ENCODE measurements at regions not wholly inside any gene's neighbourhood (a gene's known extent, or its start where the extent isn't known, plus 50 kb on each side); places are given as distances from the start of the nearest gene placed in this dataset.

DNA sequence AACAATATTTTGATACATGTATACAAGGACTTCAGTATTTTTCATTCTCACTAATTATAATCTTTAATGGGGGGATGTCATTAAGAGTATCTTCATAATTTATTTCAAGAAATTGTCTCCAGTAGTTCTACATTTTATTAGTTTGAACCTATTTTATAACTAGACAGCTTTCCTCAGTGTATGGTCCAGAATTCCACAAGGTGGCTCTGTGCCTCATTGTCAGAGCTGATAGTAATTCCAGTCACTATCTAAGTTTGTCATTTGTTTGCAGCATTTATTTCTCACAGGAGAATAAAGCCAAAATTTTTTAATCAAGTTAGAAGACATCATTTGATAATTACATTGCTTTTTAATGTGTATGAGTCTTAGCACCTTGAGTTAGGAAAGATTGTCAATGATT is 1633.0 kb upstream of the PCDH20 start:
- H3K4me3 ChIP-seq (ENCODE audit: insufficient read length, low read depth) = no peak overlapping the region
- no peak for DNase-seq (ENCODE audit: low read depth, low spot score)
- H3K27me3 ChIP-seq (ENCODE audit: insufficient read depth, insufficient read length) = no peaks in the 10 kb centered on the region

DNA sequence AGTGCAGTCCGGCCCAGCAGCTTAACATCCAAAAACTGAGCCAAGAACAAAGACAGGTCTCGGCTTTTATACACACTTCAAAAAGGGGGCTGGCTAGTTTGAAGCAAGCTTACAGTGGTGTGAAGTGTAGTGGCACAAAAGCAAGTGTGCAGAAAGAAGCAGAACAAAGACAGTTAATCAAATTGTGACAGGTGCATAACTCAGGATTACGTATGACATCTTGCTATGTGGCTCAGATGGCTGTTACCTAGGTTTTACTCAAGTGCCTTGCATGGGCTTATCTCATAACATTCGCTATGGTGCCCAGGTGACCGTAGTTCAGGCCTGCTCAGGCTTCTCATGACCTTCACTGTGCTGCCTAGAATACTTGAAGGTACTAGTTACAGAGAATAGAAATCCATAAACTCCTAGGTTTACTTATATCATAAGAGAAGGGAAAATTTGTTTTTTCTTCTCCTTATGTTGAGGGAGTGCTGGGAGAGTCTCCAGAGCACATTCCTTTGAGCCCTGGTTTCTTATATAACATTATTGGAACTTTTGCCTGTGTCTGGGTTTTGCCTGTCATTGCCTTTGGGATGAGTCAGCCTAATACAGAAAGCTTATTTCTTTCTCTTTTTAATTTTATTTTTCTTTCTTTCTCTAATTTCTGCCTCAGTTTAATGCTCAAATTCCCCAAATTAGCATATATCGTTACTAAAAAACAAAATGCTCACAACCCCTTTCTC is 1629.1 kb upstream of the PCDH20 start:
- no peak for DNase-seq (ENCODE audit: low read depth, low spot score)
- TF ChIP-seq ZNF274 (IDR thresholded peaks at IDR 0.05; ENCODE audit: low read depth, low read length) (no peak), SUZ12 (IDR thresholded peaks at IDR 0.05; ENCODE audit: extremely low read depth, insufficient read depth, insufficient read length) (no peak), YY1 (IDR thresholded peaks at IDR 0.05; ENCODE audit: insufficient read depth, insufficient read length) (no peak)
- Histone ChIP-seq H3K27me3 (ENCODE audit: insufficient read depth, insufficient read length) (no peaks in the 10 kb centered on the region), H3K9me3 (ENCODE audit: insufficient read depth, low read length) (no peaks in the 10 kb centered on the region), H3K4me3 (ENCODE audit: insufficient read length, low read depth) (no peak overlapping the region), H3K36me3 (ENCODE audit: insufficient read depth, insufficient read length, low read length) (no peaks in the 10 kb centered on the region), H3K9ac (ENCODE audit: insufficient read length, low read depth) (no peak overlapping the region), H3K4me1 (ENCODE audit: insufficient read depth, insufficient read length) (no peaks in the 10 kb centered on the region)

More for the DNA sequence above, 1633.0 kb upstream of the PCDH20 start:
- Histone ChIP-seq H3K9ac (ENCODE audit: insufficient read length, low read depth) (no peak overlapping the region), H3K36me3 (ENCODE audit: insufficient read depth, insufficient read length, low read length) (no peaks in the 10 kb centered on the region), H3K9me3 (ENCODE audit: insufficient read depth, low read length) (no peaks in the 10 kb centered on the region), H3K4me1 (ENCODE audit: insufficient read depth, insufficient read length) (no peaks in the 10 kb centered on the region)
- TF ChIP-seq SUZ12 (IDR thresholded peaks at IDR 0.05; ENCODE audit: extremely low read depth, insufficient read depth, insufficient read length) (no peak), ZNF274 (IDR thresholded peaks at IDR 0.05; ENCODE audit: low read depth, low read length) (no peak), YY1 (IDR thresholded peaks at IDR 0.05; ENCODE audit: insufficient read depth, insufficient read length) (no peak)

- DNase-seq (ENCODE audit: low read depth, low spot score) = no peak
- H3K9me3 ChIP-seq (ENCODE audit: insufficient read depth, low read length) = no peaks in the 10 kb centered on the region
- H3K9ac ChIP-seq (ENCODE audit: insufficient read length, low read depth) = no peak overlapping the region
- H3K27me3 ChIP-seq (ENCODE audit: insufficient read depth, insufficient read length) = no peaks in the 10 kb centered on the region
- TF ChIP-seq YY1 (IDR thresholded peaks at IDR 0.05; ENCODE audit: insufficient read depth, insufficient read length) (no peak), ZNF274 (IDR thresholded peaks at IDR 0.05; ENCODE audit: low read depth, low read length) (no peak), SUZ12 (IDR thresholded peaks at IDR 0.05; ENCODE audit: extremely low read depth, insufficient read depth, insufficient read length) (no peak)
- no peaks in the 10 kb centered on the region for H3K36me3 ChIP-seq (ENCODE audit: insufficient read depth, insufficient read length, low read length)
- no peak overlapping the region for H3K4me3 ChIP-seq (ENCODE audit: insufficient read length, low read depth)
- no peaks in the 10 kb centered on the region for H3K4me1 ChIP-seq (ENCODE audit: insufficient read depth, insufficient read length)
Measured at GRCh38 chr13:63042686-63043085, 1627.0 kb upstream of the PCDH20 start.

DNA sequence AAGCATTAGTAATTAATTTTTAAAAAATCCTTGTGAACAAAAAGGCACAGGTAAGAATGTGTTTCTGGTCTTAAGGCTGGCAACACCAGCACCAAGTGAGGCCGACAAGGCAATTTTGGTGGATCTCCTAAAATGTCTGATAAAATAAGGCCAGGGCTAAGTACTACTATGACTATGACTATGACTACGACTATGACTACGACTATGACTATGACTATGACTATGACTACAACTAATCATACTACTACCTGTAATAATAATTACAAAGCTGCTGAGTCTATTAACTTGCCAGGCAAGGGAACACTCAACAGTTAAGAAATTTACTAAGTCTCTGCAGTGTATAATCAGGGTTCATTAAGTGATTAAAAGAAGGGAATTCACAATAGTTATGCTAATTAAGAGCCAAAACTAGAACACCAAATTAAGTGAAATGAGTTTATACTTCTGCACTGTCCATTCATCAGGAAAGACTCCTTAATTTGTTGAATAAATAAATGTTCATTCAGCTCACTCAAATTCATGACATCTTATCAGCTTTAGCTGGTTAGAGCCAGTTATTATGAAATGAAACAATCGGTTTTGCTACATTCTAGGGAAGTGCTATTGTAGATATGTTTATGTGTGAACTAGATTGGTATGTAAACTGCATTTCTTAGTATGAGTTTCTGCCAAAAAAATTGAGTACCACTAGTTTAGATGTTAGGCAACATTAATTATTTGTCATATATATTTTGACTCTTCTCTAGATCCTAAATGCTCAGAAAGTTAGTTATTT is 1626.2 kb upstream of the PCDH20 start:
- no peaks in the 10 kb centered on the region for H3K36me3 ChIP-seq (ENCODE audit: insufficient read depth, insufficient read length, low read length)
- no peaks in the 10 kb centered on the region for H3K27me3 ChIP-seq (ENCODE audit: insufficient read depth, insufficient read length)
- H3K9me3 ChIP-seq (ENCODE audit: insufficient read depth, low read length) = no peaks in the 10 kb centered on the region
- no peak overlapping the region for H3K4me3 ChIP-seq (ENCODE audit: insufficient read length, low read depth)
- no peak overlapping the region for H3K9ac ChIP-seq (ENCODE audit: insufficient read length, low read depth)
- H3K4me1 ChIP-seq (ENCODE audit: insufficient read depth, insufficient read length) = no peaks in the 10 kb centered on the region
- TF ChIP-seq SUZ12 (IDR thresholded peaks at IDR 0.05; ENCODE audit: extremely low read depth, insufficient read depth, insufficient read length) = no peak
- TF ChIP-seq YY1 (IDR thresholded peaks at IDR 0.05; ENCODE audit: insufficient read depth, insufficient read length) = no peak
- TF ChIP-seq ZNF274 (IDR thresholded peaks at IDR 0.05; ENCODE audit: low read depth, low read length) = no peak
- no peak for DNase-seq (ENCODE audit: low read depth, low spot score)

GRCh38 chr13:63026285-63026797 is 1610.7 kb upstream of the PCDH20 start:
- no peak overlapping the region for H3K9ac ChIP-seq (ENCODE audit: insufficient read length, low read depth)
- H3K4me3 ChIP-seq (ENCODE audit: insufficient read length, low read depth) = no peak overlapping the region
- DNase-seq (ENCODE audit: low read depth, low spot score) = no peak
- no peaks in the 10 kb centered on the region for H3K4me1 ChIP-seq (ENCODE audit: insufficient read depth, insufficient read length)
- no peaks in the 10 kb centered on the region for H3K9me3 ChIP-seq (ENCODE audit: insufficient read depth, low read length)
- no peaks in the 10 kb centered on the region for H3K27me3 ChIP-seq (ENCODE audit: insufficient read depth, insufficient read length)
- no peaks in the 10 kb centered on the region for H3K36me3 ChIP-seq (ENCODE audit: insufficient read depth, insufficient read length, low read length)
- TF ChIP-seq YY1 (IDR thresholded peaks at IDR 0.05; ENCODE audit: insufficient read depth, insufficient read length) = no peak

GRCh38 chr13:63025741-63026140 is 1610.1 kb upstream of the PCDH20 start:
- TF ChIP-seq YY1 (IDR thresholded peaks at IDR 0.05; ENCODE audit: insufficient read depth, insufficient read length) (no peak), SUZ12 (IDR thresholded peaks at IDR 0.05; ENCODE audit: extremely low read depth, insufficient read depth, insufficient read length) (no peak), ZNF274 (IDR thresholded peaks at IDR 0.05; ENCODE audit: low read depth, low read length) (no peak)
- Histone ChIP-seq H3K4me1 (ENCODE audit: insufficient read depth, insufficient read length) (no peaks in the 10 kb centered on the region), H3K4me3 (ENCODE audit: insufficient read length, low read depth) (no peak overlapping the region), H3K9me3 (ENCODE audit: insufficient read depth, low read length) (no peaks in the 10 kb centered on the region), H3K27me3 (ENCODE audit: insufficient read depth, insufficient read length) (no peaks in the 10 kb centered on the region), H3K36me3 (ENCODE audit: insufficient read depth, insufficient read length, low read length) (no peaks in the 10 kb centered on the region), H3K9ac (ENCODE audit: insufficient read length, low read depth) (no peak overlapping the region)
- DNase-seq (ENCODE audit: low read depth, low spot score) = no peak

DNA sequence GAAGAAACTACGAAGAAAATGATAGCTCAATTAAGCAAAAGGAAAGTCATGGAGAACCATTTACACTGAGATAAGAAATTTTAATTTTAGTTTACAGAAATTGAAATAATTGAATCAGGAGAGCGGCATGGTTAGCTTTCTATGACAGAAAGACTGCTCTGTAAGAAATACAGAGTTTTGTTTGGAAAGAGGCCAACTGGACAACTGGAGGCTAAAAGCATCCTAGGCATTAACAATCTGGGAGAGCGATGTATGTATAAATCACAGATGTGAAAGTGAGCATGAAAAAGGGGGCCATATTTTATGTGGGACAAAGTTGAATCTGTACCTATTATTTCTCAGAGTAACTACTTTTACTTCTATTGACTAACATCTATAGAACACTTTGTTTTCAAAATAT is 1608.8 kb upstream of the PCDH20 start:
- no peak for DNase-seq (ENCODE audit: low read depth, low spot score)
- no peaks in the 10 kb centered on the region for H3K27me3 ChIP-seq (ENCODE audit: insufficient read depth, insufficient read length)
- TF ChIP-seq SUZ12 (IDR thresholded peaks at IDR 0.05; ENCODE audit: extremely low read depth, insufficient read depth, insufficient read length) = no peak
- no peak for TF ChIP-seq YY1 (IDR thresholded peaks at IDR 0.05; ENCODE audit: insufficient read depth, insufficient read length)
- no peak for TF ChIP-seq ZNF274 (IDR thresholded peaks at IDR 0.05; ENCODE audit: low read depth, low read length)
- no peak overlapping the region for H3K9ac ChIP-seq (ENCODE audit: insufficient read length, low read depth)
- no peak overlapping the region for H3K4me3 ChIP-seq (ENCODE audit: insufficient read length, low read depth)
- no peaks in the 10 kb centered on the region for H3K9me3 ChIP-seq (ENCODE audit: insufficient read depth, low read length)
- no peaks in the 10 kb centered on the region for H3K4me1 ChIP-seq (ENCODE audit: insufficient read depth, insufficient read length)
- H3K36me3 ChIP-seq (ENCODE audit: insufficient read depth, insufficient read length, low read length) = no peaks in the 10 kb centered on the region
